Osteocyte (in vitro differentiated cells): ENCODE measurements at regions not wholly inside any gene's neighbourhood (a gene's known extent, or its start where the extent isn't known, plus 50 kb on each side); places are given as distances from the start of the nearest gene placed in this dataset.

ENCODE experiments used
- DNase-seq: peaks from one replicate; pipeline ENCODE4 v3.0.0; 2021; ENCODE audit warnings: mixed read lengths; ENCODE audit not compliant: unreplicated experiment; ENCODE audit errors: extremely low spot score
- H3K27ac Mint-ChIP-seq: one replicate; pipeline ENCODE4 v1.8.0; 2021; ENCODE audit warnings: mild to moderate bottlenecking, mixed read lengths; ENCODE audit not compliant: unreplicated experiment
- H3K27me3 Mint-ChIP-seq: one replicate; pipeline ENCODE4 v1.8.0; 2021; ENCODE audit warnings: mixed read lengths; ENCODE audit not compliant: unreplicated experiment
- H3K36me3 Mint-ChIP-seq: one replicate; pipeline ENCODE4 v1.8.0; 2021; ENCODE audit warnings: mixed read lengths; ENCODE audit not compliant: unreplicated experiment
- H3K4me1 Mint-ChIP-seq: one replicate; pipeline ENCODE4 v1.8.0; 2021; ENCODE audit warnings: mixed read lengths; ENCODE audit not compliant: unreplicated experiment
- H3K4me3 Mint-ChIP-seq: one replicate; pipeline ENCODE4 v1.8.0; 2021; ENCODE audit warnings: mild to moderate bottlenecking, moderate library complexity, mixed read lengths; ENCODE audit not compliant: unreplicated experiment
- H3K9me3 Mint-ChIP-seq: one replicate; pipeline ENCODE4 v1.8.0; 2021; ENCODE audit warnings: mixed read lengths; ENCODE audit not compliant: unreplicated experiment
- CTCF ChIP-seq: fragments of 200-600 bp; sonication (generic); IDR thresholded peaks from 2 replicates; pipeline ENCODE4 v1.5.0; 2021; ENCODE audit warnings: antibody characterized with exemption, mild to moderate bottlenecking, moderate library complexity

- Mint-ChIP-seq H3K36me3 (no peaks in the 10 kb centered on the region), H3K4me3 (no peak overlapping the region), H3K4me1 (no peaks in the 10 kb centered on the region), H3K27me3 (no peaks in the 10 kb centered on the region), H3K27ac (no peak overlapping the region), H3K9me3 (peaks cover 5% of the 10 kb centered on the region)
- DNase-seq: no peak
- TF ChIP-seq CTCF: no peak
These were observed 114.9 kb upstream of the TOM1L1 start for GRCh38 chr17:54785643-54786268.

GRCh38 chr17:54789101-54789880 lies 111.4 kb upstream of the TOM1L1 start:
- H3K4me3 Mint-ChIP-seq: no peak overlapping the region
- DNase-seq: no peak
- no peaks in the 10 kb centered on the region for H3K27me3 Mint-ChIP-seq
- peaks cover 21% of the 10 kb centered on the region for H3K9me3 Mint-ChIP-seq
- H3K4me1 Mint-ChIP-seq: no peaks in the 10 kb centered on the region
- no peak overlapping the region for H3K27ac Mint-ChIP-seq
- H3K36me3 Mint-ChIP-seq: no peaks in the 10 kb centered on the region
- no peak for TF ChIP-seq CTCF

- Mint-ChIP-seq H3K27ac (no peak overlapping the region), H3K4me1 (no peaks in the 10 kb centered on the region), H3K4me3 (no peak overlapping the region), H3K9me3 (peaks cover 28% of the 10 kb centered on the region), H3K27me3 (no peaks in the 10 kb centered on the region), H3K36me3 (no peaks in the 10 kb centered on the region)
- TF ChIP-seq CTCF: no peak
- DNase-seq: no peak
These were observed 107.4 kb upstream of the TOM1L1 start for GRCh38 chr17:54793271-54793670.

GRCh38 chr17:54795046-54795445 lies 105.6 kb upstream of the TOM1L1 start:
- H3K4me3 Mint-ChIP-seq: no peak overlapping the region
- H3K9me3 Mint-ChIP-seq: peaks cover 34% of the 10 kb centered on the region
- H3K27me3 Mint-ChIP-seq: no peaks in the 10 kb centered on the region
- H3K27ac Mint-ChIP-seq: no peak overlapping the region
- DNase-seq: no peak
- no peaks in the 10 kb centered on the region for H3K36me3 Mint-ChIP-seq
- TF ChIP-seq CTCF: no peak
- no peaks in the 10 kb centered on the region for H3K4me1 Mint-ChIP-seq

- TF ChIP-seq CTCF: no peak
- H3K27ac Mint-ChIP-seq: no peak overlapping the region
- DNase-seq: no peak
These were observed 93.3 kb upstream of the TOM1L1 start for GRCh38 chr17:54807331-54807730.

More at GRCh38 chr17:54807331-54807730, 93.3 kb upstream of the TOM1L1 start:
- H3K36me3 Mint-ChIP-seq: no peaks in the 10 kb centered on the region
- H3K4me1 Mint-ChIP-seq: no peaks in the 10 kb centered on the region
- H3K9me3 Mint-ChIP-seq: no peaks in the 10 kb centered on the region
- H3K4me3 Mint-ChIP-seq: no peak overlapping the region
- no peaks in the 10 kb centered on the region for H3K27me3 Mint-ChIP-seq
